Stimulated activated CD4-positive, alpha-beta T cell treated with anti-CD3 and anti-CD28 coated beads, Interleukin-4, amount 100 ng/mL, for 4 hours (primary cell): ENCODE measurements at regions not wholly inside any gene's neighbourhood (a gene's known extent, or its start where the extent isn't known, plus 50 kb on each side); places are given as distances from the start of the nearest gene placed in this dataset.

Experiments
- DNase-seq, 2 experiments: peaks; one replicate each; pipeline ENCODE4 v3.0.0-alpha.2; 2020

DNA sequence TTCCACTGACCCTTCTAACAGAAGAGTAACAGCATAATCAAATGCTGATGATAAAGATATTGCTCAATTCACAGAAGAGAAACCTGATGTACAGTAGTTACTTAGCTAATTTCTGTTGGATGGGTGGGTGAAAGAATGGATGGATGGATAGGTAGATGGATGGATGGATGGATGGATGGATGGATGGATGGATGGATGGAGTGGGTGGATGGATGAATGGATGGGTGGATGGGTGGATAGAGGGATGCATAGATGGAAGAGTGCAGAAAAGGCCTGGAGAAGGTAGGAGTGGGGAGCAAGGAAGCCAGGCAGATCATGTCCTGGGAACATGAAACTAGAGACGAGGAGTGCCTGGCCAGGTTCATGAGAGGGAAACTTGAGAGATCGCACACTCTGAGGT is 520.9 kb downstream of the BCL11B start:
- DNase-seq: no peak

DNA sequence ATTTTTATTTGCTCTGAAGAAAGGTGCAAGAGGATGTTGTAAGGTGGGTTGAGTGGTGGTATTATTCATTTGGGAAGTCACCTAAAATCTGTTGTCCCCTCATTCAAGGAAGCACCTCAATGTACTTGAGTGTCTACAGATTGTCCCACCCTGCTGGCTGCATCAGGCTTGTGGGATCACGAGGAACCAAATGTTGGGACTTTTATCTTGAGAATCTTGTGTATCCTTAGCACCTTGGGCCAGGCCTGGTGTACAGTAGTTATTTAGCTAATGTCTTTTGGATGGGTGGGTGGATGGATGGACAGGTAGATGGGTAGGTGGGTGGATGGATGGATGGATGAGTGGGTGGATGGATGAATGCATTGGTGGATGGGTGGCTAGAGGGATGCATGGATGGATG is 519.3 kb downstream of the BCL11B start:
- DNase-seq: no peak

DNA sequence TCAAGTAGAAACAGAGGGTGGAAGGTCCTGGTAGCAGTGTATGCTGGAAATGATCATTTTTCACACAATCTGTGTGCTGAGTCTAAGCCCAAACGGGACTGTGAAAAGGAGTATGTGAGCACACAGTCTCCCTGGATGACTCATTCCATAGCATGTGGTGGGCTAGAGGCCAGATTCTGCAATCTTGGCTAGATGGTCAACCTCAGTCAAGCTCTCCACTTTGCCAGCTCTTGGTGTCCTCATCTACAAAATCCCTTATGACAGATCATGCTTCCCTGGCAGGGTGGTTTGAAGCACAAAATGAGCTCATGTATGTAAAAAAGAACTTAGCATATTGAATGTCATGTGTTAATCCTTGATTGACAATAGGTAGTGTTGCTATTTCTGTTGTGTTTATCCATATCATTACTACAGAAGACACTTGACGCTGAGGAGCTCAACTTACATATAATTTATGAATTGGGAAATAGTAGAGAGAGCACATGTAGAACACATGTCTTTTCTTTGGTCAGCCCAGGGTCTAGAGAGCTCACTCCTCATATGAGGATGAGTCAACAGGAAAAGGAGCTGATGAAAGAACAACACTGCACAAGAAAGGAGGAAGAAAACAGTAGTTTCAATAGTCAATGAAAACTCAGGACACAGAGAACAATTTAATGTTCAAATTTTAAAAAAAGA is 517.5 kb downstream of the BCL11B start:
- no peak for DNase-seq

DNA sequence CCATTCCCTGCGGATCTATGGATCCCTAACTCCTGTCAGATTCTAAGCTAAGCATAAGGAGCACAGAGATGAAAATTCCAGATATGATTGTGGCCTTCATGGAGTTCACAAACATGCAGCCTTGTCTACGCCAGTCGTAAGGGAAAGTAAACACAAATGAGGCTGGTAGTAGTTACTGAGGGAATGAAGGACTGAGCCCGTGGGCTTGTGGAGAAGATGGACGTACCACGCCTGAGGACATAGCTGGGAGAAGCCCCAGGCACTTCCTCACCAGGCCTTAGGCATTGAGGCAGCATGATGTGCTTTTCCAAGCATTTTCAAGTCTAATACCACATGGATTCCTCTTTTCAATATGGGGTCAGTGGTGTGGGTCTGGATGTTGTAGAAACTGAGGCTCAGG is 515.2 kb downstream of the BCL11B start:
- no peak for DNase-seq

DNA sequence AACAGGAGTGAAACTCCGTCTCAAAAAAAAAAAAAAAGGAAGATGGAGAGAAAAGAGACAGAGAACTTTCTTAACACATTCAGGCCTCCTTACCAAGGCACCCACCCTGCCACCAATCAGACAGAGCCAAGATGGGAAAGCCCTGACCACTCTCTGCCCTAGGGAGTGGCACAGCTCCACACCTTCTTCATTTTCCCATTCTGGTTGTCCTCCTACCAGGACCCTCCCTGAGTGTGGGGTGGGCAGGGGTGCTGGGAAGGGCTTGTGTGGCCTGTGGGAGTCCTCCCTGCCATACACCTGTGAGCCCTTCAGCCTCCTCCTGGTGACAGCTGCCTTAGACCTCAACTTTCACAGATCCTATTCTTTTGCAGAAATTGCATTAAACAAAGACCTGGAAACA is 513.6 kb downstream of the BCL11B start:
- DNase-seq: no peak

DNA sequence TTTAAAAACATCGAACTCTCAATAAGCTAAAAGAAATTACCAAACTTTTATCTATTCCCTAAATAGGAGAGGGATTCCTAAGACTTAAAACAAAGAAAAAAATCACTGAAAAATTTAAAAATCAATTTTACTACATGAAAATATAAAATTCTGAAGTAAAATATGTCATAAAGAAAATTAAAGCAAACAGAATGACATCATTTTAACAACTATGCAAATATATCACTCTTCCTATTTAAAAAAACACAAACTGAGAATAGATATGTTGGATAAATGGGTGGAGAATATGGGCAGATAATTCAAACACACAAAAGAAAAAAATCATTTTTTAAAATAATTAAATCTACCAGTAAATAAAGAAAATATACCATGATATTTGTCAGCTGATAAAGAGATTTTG is 510.0 kb downstream of the BCL11B start:
- DNase-seq: no peak

DNA sequence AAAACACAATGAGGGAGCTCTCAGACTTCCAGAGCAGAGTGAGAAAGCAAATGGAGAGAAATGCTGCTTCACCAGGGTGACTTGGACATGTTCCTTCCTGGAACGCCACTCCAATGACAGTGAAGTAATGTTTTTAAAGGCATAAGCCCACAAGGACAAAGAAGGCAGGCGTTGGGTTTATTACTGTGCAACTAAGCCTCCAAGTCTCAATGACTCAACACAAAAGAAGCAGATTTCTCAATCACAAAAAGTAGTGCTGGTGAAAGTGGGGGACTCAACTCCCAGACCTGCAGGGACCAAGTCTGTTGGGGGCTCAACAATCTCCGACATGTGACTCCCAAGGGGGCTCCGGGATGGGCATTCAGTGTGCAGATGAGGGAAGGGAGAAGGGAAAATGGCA is 505.2 kb downstream of the BCL11B start:
- DNase-seq: no peak

DNA sequence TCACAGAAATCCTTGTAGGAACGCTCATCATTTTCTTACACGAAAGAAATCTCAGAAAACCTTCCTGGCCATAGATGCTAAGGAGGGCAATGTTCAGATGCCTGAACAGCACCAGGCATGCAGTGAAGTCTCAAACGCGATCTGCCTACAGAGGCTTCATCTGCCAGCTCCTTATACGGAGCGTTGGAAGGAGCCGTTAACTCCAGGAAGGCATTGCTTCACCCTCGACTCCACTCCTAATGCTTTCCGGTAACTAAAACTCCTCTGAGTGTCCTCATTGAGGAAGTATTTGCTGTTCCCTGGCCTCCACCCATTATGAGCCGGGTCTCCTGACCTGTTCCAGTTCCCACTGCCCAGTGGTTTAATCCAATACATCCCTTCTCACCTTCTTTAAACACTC is 502.7 kb downstream of the BCL11B start:
- DNase-seq: no peak

DNA sequence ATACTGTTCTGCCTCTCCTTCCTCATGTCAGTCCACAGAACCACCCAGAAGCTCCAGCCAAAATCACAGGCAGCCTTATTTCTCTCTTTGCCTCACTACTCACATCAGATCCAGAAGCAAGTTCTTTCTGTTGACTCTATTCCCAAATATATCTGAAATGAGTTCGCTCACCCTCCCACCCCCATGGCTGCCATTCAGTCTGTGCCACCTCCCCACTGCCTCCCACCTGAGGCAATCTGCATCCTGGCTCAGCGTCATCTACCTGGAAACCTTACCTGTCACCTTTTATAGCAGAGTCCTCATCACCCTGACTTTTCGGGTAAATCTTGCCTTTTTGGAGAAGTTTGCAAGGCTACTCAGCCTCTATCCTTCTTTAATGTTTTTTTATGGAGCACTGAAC is 501.8 kb downstream of the BCL11B start:
- DNase-seq: no peak

DNA sequence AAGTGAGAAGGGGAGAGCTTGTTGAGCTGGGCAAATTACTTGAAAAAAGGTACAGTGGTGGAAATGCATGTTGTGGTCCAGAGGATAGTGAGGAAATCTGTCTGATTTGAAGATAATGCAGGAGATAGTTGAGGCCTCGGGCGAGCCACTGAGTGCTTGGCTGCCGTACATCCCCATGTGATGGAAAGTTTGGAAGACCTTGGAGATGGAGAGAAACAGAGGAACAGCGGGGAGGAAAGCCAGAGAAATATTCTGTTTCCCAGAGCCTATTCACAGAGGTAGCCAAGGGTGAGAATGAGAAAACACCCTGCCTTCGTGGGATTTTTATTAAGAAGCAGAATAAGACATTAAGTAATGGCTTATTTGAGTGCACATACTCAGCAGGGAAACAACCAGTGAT is 498.2 kb downstream of the BCL11B start:
- DNase-seq: no peak

DNA sequence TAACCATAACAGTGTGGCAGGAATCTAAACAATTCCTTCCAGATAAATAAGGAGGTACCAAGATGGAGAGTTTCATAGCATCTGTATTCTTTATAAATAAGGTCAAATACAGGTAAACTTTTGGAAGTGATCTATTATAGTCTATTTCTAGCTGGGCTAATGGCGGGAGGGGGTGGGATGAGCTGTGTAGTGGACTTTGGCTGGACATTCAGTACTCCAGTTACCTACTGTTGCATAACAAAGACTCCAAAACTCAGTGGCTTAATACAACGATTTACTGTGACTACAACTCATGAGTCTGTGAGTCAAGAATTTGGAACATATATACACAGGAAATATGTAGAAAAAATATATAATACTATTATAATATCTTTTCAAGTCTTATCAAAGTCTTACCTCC is 496.1 kb downstream of the BCL11B start:
- no peak for DNase-seq

DNA sequence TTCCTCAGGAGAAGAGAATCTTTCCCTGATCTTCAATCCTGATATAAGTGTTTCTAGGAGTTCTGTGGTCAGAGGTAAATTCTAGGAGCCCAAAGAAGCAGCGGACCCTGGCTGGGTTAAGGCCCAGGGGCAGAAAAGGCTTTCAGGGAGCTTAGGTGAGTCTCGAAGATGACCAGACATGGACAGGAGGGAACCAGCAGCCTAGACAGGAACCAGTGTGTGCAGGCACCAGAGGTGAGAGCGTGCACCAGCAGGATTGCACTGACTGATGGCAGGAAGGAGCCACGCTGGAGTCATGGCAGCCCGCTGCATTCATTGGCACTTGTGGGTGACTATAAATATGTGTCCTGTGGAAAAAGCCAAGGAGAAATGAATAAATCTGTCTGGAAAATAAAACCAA is 489.9 kb downstream of the BCL11B start:
- DNase-seq: no peak

DNA sequence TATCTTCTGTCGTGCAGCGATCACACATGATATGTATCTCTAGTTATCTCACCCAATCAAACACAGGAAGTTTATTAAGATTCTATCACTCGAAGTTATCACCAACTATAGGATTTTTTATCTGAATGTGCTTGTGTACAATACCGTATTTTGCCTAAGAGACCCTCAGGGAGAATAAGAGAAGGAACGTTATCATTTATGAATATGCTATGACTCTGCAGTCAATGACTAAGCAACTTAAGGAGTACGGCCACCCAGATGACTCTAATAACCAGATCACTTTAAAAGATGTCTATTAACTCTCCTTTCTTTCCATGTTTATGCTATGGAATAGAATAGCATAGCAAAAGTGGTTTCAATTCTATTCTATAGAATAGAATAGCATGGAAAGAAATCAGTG is 486.4 kb downstream of the BCL11B start:
- DNase-seq: no peak

DNA sequence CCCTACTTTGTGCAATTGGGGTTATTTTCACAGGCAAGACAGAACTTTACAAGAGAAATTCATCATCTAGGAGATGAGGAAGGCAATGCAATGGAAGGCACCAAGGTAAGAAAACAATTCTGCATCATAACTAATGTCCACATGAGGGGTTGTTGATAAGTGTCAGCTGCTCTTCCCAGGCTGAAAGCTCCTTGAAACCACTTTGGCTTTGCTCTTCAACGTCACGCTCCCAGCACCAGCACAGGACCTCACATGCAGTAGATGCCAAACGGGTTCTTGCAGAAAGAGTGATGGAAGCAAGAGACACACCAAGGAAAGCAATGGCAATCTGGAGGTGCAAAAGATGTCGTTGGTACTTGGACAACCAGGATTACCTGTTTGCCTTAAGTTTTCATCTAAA is 485.5 kb downstream of the BCL11B start:
- DNase-seq: no peak

DNA sequence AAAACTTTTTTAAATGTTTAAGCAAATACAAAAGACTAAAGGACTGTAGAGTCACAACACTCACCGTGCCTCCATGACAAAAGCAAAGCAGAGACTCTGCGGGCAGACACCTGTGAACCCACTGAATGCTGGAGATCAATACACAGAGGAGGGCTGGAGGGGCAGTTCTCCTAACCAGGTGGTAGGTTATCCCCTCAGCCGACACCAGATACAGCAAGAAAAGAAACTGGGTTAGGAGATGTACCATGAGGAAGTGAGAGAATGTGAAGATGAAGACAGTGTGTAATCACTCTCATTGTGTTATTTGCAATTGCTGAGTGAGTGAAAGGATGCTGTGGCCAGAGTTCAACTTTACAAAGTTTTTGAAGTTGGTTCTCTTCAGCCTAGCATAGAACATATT is 480.3 kb downstream of the BCL11B start:
- no peak for DNase-seq

DNA sequence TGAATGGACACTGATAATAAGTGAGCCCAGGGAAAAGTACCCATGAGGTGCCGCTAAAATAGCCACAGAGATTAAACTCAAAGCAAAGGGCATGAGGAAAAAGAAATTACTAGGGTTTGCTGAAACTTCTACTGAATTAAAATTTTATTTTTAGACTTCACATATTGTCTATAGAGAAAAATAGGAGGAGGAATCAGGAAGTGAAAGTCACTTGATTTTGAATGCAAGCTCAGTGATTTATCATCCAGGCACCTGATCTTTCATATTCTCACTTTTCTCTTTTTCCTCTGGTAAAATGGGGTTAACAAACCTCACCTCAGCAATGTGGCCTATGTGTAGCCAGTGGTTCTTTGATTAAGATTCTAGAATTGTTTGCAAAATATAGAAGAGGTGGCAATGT is 479.8 kb downstream of the BCL11B start:
- no peak for DNase-seq

DNA sequence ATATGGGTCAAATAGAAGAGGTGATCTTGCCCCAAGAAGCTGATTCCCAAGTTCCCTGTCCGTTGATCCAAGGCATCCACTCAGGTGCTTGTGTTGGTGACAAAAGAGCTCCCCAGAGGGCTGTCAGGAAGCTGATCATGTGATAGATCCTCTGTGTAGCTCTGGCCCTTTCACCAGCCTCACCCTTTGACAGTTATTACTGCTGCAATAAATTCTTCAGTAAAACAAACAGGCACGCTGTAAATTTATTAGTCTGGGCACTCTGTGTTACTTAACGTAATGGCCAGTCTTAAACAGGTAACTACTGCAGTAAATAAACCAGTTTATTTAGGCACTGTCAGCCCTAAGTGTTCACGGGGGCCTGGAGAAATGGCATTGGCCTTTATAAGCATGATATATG is 473.9 kb downstream of the BCL11B start:
- DNase-seq: no peak

DNA sequence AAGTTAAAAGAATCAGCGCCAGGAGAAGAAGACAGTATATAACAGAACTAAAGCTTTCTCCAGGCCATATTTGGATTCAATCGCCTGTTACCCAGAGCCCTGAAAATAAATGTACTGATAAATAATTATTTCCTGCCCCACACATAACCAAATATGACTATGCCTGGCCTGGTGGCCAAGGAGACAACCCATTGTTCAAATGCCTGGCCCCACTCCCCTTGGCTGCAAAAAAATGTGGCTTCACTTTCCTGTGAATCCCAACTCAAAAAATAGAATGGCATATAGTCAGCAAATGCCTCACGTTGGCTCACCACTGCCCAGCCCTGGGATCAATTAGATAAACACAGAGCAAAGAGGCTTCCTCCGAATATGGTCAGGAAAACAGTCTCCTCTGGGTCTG is 472.1 kb downstream of the BCL11B start:
- DNase-seq: no peak

DNA sequence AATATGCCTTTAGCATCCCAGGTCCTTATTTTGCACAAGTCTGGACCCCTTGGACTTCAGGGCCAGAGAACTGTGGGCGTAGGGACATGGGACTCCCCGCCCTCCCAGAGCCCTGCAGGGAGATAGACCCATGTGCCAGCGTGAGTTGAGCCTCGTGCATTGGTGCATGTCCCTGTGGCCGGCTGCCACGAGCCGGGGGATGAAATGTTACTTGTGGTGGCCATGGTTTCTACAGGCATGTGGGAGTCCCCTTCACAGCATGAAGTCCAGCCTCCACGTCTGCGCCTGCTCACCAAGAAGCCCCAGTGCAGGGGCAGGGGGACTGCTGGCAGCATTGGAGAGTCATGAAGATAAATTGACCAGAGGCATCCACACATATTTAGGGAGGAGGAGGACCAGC is 470.0 kb downstream of the BCL11B start:
- DNase-seq: no peak

DNA sequence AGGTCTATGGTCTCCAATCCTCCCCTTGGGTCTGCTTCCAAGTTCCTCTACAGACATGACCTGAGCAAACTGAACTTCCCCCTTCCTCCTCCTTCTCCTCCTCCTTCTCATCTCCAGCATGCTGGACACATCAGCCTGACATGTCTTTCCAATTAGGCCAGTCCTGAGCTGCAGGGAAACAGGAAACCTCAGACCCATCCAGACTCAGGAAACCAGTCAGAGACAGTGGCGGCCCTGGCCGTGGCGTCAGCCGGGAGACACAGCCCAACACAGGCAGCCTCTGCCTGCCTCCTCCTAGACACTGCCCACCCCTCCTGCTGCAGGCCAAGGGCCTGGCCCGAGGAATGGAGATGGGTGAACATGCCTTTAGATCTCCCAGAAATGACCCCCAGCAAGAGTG is 468.8 kb downstream of the BCL11B start:
- DNase-seq: no peak

DNA sequence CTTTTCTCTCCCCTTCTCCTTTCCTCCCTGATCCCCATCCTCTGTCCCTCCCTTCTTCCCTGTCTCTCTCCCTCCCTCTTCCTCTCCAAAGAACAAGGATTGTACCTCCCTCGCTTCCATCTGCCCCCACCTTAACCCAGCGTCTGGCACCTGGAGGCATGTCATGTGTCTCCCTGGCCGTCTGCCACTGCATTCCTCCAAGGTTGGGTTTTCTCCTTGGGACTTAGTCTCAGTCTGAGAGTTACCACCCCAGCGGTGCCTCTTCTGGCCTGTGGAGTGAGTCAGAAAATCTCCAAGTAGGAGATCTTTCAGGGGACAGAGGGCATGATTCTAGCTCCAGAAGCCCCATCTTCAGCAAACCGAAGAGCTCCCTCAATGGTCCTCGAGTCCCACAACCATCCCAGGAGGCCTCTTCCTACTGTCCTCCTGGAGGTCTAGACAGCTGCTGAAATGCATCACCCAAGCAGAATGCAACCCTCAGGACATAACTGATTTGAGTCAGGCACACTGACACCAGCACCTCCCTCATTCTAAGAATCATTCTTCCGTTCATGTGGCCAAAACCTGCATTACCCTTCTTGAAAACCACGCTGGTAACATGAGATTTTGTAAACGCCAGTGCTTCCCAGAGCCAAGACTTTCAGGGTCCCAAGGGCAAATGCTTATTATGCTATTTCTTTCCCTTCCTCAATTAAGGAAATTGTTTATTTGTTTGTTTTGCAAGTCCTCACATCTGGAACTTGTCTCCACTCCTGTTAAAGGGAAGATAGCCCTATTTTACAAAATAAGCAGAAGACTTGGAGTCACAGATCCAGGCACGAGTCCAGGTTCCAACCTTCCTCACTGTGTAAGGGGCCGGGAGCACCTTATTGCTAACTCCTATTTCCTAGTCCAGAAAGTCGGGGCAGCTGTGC is 463.2 kb downstream of the BCL11B start:
- no peak for DNase-seq

DNA sequence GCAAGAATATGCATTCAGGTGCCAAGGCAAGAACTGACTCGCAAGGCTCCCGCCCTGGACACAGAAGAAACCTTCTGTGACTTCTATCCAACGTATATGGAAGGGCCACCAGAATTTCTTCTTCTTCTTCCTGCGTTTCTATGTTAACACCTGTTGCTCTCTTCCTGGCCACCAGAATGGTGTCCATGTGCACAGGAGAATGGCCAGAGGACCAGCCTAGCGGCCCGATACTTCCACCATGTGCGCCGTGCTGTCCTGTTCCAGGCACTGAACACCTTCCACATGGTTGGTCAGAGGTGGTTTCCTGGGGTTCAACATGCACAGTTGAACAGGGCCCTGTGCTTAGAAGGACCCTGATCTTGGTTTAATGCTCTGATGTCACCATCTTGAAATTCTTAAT is 455.8 kb downstream of the BCL11B start:
- no peak for DNase-seq

DNA sequence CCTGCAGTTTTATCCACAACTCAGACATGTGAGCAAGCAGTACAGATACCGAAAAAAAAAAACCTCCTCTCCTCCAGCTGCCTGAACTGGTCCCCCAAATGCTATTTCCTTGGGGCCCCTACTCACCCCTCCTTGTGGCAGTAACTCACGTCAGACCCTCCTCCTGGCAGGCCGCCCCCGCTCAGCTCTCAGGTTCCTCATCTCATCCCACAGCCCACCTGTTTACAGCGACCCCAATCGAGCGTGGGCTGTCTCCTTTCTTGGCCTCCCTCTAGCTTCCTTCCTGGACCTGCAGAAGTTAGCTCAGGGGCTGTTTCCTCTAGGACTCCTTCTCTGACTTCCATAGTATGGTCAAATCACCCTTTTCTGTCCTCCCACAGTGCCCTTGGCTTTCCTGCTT is 455.3 kb downstream of the BCL11B start:
- no peak for DNase-seq

DNA sequence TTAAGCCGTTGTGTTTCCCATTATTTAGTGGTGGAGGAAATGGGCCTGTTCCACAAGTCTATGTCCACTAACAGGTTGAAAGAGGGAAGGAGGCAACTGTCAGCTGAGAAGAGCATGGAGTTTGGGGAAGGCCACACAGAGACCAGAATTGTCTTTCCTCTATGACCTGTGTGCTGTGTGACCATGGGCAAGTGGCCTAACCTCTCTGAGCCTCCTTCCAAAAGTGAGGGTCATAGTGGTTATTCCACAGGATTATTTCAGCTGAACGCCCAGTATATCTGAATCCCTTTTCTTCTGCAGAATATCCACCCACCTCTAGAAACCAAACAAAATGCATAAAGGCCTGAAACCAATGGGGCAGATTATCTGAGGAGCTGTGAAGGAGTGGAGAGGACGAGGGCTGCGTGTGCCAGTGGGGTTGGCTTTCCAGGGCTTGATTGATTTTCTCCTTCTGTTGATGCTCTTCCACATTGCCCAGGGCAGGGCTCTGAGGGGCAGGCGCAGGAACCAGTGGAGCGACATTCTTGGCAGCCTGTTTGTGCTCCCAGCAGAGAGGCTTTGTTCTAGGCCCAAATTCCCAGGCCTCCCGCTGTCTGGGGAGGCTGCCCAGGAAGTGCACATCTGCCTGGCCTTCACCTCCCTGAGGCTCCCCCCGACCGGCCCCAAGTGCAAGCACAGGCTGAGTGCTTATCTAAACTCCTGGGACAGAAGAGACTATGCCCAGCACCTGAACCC is 452.7 kb downstream of the BCL11B start:
- no peak for DNase-seq
